Heart left ventricle (tissue), 13 donors: ENCODE measurements at regions not wholly inside any gene's neighbourhood (a gene's known extent, or its start where the extent isn't known, plus 50 kb on each side); places are given as distances from the start of the nearest gene placed in this dataset.

ENCODE experiments used
- POLR2A ChIP-seq, 2 donors: fragments of 450-650 bp; IDR thresholded peaks; one replicate each; pipeline ENCODE4 v1.6.1; 2017; ENCODE audit warnings: antibody characterized with exemption in 2 of 2, mild to moderate bottlenecking in 2 of 2, moderate library complexity in 2 of 2
- TF ChIP-seq, protein P1 (sequence below), 12 donors: fragments of 200-600 bp; sonication (generic) in 4 of 12; IDR thresholded peaks; one replicate each; pipeline versions ENCODE4 v1.5.0 to v1.8.0; 2018 to 2022; ENCODE audit warnings: antibody characterized with exemption in 12 of 12, mild to moderate bottlenecking in 5 of 12
- donor health status: ischemic (EF 13 %, LVEDD 7.1; RV severe dilation, severe dysfunction).
- donor health status: DM: no; HTN: yes; CAD: no.
- donor health status: DM: no; HTN: no; CAD: no.
- donor health status: ischemic (EF 25% LVEDD 6.9; RV normal size, moderate dysfunction).
- donor health status: ischemic (EF 25% LVEDD 5.7; RV mildly dilated, moderate dysfunction).
- donor health status: ischemic (EF 35%, LVEDD 5.7; RV mildly dilated, moderate dysfunction).
- donor health status: nonischemic (EF 11% LVEDD 7.7; RV severe dilation, severe dysfunction).
- donor health status: DM: yes; HTN: yes; CAD: no.
- donor health status: PGD.
- donor health status: ischemic (EF 29% LVEDD 5.4; RV normal size, mild dysfunction).
- donor health status: nonischemic (EF 23%, LVEDD 6.1; RV moderate dilation, normal function).

DNA sequence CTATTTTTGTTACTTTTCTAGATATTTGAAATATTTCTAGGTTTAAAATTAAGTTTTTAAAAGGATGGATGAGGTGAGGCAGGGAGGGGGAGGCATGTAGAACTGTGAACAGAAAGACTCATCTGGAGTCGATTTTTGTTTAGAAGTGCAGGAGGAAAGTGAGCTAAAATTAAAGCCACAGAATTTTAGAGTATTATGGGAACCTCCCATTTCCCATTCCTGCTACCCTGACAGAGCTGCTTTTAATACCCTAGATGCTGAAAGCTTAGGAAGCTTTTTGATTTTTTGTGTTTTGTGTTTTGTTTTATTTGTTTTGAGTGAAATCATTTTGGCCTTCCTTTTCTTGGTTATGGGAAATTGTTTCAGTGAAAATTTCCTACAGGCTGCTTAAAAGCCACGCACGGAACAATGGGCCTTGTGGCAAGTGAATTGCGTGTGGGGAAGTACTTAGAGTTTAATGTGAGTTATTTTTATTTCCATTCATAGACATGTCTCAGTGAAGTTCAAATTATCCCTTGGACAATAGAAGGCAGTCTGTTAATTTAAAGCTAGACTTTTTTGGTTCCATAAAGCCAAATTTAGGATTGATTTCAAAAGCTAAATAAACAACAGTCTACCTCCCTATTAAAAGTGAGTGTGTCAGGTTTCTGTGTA lies 102.0 kb upstream of the HDAC9 start:
- TF ChIP-seq, protein P1, sequence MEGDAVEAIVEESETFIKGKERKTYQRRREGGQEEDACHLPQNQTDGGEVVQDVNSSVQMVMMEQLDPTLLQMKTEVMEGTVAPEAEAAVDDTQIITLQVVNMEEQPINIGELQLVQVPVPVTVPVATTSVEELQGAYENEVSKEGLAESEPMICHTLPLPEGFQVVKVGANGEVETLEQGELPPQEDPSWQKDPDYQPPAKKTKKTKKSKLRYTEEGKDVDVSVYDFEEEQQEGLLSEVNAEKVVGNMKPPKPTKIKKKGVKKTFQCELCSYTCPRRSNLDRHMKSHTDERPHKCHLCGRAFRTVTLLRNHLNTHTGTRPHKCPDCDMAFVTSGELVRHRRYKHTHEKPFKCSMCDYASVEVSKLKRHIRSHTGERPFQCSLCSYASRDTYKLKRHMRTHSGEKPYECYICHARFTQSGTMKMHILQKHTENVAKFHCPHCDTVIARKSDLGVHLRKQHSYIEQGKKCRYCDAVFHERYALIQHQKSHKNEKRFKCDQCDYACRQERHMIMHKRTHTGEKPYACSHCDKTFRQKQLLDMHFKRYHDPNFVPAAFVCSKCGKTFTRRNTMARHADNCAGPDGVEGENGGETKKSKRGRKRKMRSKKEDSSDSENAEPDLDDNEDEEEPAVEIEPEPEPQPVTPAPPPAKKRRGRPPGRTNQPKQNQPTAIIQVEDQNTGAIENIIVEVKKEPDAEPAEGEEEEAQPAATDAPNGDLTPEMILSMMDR (IDR thresholded peaks at IDR 0.05), result no peak
- TF ChIP-seq POLR2A (IDR thresholded peaks at IDR 0.05), result no peak
